NCI-H226 (cell line): ENCODE measurements at regions not wholly inside any gene's neighbourhood (a gene's known extent, or its start where the extent isn't known, plus 50 kb on each side); places are given as distances from the start of the nearest gene placed in this dataset.
A peak's percentile ranks its signal among the peaks of the same experiment; 100 is the strongest.
"Not testable (repeated sequence)": the region's sequence is repeated elsewhere in the genome, so short reads cannot be mapped to it uniquely, and the experiment has no call there.

Source experiments
- DNase-seq: peaks from one replicate; pipeline ENCODE4 v3.0.0-alpha.2; 2015

DNA sequence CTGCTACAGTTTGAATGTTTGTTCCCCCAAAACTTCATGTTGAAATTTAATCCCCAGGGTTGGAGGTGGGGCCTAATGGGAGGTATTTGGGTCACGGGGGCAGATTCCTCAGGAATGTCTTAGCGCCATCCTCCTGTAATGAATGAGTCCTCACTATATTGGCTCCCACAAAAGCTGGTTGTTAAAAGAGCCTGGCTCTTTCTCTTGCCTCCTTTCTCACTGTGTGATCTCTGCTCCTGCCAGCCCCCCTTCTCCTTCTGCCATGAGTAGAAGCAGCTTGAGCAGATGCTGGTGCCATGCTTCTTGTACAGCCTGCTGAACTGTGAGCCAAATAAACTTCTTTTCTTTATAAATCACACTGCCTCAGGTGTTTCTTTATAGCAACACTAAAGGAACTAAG is 721.0 kb upstream of the PKDCC start:
- DNase-seq: peak; percentile 51

DNA sequence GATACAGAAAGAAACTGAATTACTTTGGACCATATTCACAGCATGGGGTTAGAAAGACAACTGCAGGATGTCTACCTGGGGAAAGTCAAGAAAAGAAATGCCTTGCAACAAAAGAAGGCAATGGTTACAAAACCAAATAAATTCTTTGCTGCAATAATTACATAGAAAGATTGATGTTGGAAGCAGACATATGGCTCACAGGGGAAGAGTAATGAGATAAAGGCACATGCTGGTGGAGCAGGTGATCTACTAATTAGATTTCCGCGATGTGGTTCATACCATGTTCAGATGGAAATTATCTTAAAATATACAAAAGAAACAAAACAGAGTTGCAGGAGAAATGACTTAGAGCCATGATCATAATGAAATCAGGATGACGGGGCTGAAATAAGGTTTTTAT is 718.8 kb upstream of the PKDCC start:
- no peak for DNase-seq

DNA sequence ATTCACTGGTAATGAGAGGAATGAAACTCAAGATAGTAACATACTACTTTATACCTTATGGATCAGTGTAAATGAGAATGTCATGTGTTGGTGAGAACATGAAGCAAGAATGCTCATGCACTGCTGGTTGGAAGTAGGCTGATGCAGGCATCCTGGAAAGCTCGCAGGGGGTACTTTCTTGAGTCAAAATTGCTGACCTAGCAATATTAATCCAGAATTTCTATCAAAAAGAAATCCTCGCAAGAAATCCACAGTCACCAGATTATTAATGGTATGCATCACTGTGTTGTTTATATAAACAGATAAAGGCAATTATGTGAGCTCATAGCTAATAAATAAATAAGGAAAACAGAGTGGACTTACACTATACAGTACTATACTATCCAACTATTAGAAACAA is 713.7 kb upstream of the PKDCC start:
- DNase-seq: no peak

DNA sequence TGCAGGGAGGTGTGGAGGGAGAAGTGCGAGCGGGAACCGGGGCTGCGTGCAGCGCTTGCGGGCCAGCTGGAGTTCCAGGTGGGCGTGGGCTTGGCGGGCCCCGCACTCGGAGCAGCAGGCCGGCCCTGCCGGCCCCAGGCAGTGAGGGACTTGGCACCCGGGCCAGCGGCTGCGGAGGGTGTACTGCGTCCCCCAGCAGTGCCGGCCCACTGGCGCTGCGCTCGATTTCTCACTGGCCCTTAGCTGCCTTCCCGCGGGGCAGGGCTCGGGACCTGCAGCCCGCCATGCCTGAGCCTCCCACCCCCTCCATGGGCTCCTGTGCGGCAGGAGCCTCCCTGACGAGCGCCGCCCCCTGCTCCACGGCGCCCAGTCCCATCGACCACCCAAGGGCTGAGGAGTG is 712.2 kb upstream of the PKDCC start:
- DNase-seq: not testable (repeated sequence)

DNA sequence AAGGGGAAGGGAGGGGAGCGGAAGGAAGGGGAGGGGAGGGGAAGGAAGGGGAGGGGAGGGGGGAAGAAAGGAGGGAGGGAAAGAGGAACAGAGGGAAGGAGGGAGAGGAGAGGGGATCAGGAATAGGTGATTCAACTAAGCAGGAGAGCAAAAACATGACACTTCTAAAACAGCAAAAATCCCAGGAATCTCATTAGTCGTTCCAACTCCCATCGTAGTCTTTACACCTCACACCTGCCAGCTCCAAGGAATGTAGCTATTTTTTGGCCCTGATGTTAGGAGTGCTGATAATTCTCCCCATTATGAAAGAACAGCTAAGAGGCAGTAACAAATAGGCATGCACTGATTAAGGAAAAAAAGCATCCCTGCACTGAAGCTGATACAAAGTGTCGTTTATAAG is 709.9 kb upstream of the PKDCC start:
- peak; percentile 65 for DNase-seq

DNA sequence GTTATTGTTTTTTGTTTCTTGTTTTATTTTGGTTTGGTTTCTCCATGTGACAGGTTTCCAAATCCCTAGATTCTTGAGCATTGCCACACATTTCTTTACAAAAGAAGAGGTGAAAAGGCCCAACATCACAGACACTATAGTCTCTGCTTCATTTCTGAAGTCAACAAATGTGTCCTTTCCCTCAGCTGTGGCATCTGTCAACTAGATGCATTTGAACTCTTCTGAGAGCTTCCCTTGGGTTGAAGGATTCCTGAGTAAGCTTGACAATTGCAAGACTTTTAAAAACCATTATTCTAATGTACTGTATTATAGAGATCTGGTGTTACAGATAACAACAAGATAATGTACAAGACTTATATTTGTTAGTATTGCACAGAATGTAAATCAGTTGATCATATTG is 703.3 kb upstream of the PKDCC start:
- DNase-seq: no peak

DNA sequence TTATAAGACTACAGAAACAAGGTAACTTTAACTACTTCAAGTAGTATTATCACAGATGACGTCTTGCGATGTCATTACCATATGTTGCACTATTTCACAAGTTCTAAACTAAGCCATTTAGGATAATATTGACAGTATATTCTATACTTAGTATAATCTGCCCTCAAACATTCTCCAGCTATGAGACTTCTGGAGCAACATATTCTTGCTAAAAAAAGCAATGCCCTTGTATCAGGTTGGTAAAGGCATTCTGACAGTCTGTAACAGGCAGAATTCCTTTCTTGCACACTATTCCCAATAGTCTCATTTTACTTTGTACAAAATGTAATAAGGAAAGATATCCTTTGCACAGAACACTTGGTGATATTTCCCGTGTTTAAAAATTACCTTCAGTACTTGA is 694.8 kb upstream of the PKDCC start:
- no peak for DNase-seq

DNA sequence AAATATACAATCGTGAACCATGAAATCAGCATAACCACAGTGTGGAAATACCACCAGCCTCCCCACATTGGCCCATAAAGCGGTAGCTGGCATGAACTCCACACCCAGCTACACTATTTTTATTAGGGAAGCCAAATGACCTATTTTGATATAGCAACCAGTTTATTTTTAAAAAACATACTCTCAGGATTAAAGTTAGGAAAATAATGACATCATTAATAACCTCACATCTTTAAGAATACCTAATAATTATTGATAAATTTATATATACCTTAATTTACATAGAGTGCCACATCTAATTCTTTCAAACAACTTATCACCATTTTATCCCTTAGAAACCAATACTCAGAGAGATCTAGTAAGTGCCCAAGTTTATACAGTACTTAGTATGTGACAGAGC is 692.0 kb upstream of the PKDCC start:
- no peak for DNase-seq

DNA sequence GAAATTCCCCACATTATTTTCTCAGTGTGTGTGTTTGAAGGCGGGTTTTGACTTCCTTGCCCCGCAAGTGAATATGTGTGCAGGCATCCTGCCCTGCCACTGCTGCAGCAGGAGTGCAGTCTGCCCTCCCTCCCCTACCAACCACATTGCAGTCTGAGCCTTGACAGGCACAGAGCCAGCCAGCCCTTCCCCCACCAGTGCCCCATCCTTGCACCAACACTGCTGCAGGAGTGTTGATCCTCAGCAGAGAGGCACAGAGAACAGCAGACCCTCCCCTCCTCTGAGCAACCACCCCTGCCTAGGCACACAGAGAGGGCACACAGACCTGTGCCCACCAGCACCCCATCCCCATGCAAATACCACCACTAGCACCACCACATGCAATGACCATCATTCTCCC is 683.0 kb upstream of the PKDCC start:
- DNase-seq: no peak

DNA sequence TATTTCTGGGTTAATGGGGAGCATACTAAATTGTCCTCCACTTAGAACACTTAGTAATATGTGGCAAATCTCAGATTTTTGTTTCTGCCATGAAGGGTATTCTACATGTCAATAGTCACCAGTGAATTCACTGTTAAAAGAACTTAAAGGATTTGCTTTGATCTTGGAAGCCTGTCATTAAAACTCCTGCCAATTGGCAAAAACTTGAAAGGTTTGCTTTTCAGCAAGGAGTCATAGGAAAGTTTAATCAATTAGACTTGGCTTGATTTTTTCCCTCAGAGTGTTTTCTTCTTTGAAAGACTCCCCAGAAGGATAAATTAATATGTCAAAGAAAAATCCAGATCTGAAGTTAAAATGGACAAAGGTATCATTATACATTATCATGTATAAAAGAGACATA is 671.9 kb upstream of the PKDCC start:
- no peak for DNase-seq

DNA sequence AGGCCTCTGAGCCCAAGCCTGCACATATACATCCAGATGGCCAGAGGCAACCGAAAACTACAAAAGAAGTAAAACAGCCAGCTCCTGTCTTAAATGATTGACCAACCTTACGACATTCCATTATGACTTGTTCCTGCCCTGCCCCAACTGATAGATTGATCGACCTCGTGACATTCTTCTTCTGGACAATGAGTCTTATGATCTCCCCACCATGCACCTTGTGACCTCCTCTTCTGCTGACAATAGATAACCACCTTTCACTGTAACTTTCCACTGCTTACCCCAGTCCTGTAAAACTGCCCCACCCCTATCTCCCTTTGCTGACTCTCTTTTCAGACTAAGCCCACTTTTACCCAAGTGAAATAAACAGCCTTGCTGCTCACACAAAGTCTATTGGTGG is 670.0 kb upstream of the PKDCC start:
- no peak for DNase-seq

DNA sequence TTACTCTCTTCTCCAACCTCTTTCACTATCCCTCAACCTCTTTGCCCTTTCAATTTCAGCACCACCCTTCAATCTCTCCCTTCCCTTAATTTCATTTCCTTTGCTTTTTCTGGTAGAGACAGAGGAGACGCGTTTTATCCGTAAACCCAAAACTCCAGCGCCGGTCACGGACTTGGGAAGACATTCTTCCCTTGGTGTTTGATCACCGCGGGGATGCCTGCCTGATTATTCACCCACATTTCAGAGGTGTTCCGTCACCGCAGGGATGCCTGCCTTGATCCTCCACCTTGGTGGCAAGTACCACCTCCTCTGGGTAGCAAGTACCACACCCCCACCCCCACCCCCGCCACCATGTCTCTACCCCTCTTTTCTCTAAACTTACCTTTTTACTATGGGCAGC is 669.4 kb upstream of the PKDCC start:
- no peak for DNase-seq

DNA sequence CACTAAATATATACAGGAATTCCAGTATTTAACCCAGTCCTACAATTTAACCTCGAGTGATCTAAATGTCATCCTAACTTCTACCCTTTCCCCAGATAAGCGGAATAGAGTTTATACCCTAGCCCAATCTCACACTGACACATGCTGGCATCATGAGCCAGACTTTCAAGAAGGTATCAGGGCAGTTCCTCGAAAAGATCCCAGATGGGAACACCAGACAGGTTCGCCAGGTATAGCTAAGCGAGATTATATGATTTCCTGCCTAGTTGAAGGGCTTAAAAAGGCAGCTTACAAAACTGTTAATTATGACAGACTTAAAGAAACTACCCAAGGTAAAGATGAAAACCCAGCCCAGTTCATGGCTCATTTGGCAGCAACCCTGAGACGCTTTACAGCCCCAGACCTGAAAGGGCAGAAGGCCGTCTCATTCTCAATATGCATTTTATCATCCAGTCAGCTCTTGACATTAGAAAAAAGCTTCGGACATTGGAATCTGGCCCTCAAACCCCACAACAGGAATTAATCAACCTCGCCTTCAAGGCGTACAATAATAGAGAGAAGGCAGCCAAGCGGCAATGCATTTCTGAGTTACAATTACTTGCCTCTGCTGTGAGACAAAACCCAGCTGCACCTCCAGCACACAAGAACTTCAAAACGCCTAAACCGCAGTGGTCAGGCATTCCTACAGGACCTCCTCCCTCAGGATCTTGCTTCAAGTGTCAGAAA is 668.2 kb upstream of the PKDCC start:
- no peak for DNase-seq

DNA sequence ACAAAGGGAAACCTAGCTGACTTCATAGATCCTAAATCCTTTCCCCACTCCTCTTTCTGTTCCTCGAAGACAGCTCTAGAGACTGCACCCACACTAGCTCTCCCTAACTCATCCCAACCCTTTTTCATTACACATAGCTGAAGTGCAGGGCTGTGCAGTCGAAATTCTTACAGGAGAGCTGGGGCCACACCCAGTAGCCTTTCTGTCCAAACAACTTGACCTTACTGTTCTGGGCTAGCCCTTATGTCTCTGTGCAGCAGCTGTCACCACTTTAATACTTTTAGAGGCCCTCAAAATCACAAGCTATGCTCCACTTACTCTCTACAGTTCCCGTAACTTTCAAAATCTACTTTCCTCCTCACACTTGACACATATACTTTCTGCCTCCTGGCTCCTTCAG is 666.1 kb upstream of the PKDCC start:
- no peak for DNase-seq

DNA sequence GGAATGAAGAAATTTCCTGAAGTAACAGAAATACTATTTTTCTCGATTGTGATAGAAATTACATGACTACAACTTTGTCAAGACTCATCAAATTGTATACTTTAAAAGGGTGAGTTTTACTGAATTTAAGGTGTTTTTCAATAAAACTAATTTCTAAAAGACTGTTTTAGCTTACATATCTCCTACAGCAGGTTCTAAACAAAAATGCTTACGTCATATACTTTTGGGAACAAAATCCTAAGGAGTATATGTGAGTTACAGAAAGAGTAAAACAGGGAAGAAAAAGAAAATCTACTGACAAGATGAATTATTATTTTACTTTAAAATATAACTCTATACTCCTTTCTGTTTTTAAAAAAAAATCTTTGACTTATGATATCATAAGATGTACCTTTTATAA is 660.3 kb upstream of the PKDCC start:
- DNase-seq: no peak

DNA sequence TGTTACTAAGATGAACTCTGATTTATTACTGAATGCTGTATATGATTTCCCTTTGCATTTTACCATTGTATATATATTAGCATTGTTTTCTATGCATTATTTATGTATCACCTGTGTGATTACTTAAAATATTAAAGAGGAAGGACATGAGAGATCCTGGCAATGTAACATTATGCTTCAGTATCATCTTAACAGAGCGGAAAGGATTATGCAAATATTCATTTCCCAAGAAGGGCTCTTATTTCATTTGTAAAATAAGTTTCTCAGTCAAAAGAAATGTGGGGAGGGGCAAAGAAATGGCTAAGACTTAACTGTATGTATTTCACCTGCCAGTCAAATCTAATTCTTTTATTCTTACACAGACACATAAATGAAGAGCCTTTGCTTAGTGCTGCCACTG is 654.2 kb upstream of the PKDCC start:
- DNase-seq: no peak

DNA sequence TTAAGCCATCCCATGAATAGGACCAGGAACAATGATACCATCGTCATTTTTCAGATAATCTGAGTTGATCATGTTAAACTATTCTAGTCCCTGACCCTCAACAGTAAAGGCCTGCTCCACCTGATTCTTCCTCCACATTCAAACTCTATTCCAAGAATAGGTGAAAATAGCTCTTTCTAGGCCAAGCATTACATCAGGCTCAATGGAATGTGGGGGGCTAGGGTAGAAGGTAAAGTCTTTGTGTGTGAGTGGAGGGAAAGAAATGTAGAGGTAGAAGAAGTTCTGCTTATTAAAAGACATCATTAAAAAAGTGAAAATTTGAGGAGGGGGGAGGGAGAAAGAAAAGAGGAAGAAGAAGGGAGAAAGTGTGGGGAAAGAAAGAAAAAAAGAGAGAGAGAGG is 653.3 kb upstream of the PKDCC start:
- no peak for DNase-seq

DNA sequence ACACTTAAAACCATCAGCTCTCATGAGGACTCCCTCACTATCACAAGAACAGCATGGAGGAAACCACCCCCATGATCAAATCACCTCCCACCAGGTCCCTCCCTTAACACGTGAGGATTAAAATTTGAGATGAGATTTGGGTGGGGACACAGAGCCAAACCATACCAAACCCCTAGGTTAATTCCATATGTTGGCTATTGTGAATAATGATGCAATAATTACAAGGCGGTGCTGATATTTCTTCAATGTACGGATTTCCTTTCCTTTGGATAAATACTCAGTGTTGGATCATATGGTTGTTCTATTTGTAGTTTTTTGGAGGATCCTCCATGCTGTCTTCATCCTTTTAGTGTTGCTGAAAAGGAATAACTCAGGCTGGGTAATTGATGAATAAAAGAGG is 652.1 kb upstream of the PKDCC start:
- DNase-seq: no peak

DNA sequence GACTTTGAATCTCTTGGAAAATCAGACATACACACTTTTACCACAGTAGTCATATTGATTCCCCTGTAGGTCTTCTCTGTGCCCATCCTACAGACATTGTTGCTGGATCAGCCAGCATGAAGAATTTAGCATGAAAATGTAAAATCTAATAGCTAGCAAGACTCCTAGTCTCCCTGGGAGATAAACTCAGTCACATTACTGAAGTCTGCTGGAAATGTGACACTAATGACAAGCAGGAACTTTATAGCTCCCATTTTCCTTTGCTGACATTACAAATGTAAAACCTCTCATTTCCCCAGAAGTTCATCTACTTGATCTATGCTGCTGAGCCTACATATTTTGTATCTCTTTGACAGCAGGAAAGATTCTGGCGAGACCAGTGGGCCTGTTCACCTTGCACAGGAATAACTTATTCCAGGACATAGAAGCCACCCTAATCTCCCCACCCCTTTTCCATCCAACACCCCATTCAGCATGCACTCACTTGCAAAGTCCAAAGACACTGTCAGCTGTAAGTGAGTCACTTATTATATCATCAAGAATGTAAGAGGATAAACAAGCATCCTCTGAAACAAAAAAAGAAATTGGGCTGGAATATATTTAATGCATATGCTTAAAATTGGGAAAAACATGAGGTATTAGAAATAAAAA is 648.3 kb upstream of the PKDCC start:
- no peak for DNase-seq

DNA sequence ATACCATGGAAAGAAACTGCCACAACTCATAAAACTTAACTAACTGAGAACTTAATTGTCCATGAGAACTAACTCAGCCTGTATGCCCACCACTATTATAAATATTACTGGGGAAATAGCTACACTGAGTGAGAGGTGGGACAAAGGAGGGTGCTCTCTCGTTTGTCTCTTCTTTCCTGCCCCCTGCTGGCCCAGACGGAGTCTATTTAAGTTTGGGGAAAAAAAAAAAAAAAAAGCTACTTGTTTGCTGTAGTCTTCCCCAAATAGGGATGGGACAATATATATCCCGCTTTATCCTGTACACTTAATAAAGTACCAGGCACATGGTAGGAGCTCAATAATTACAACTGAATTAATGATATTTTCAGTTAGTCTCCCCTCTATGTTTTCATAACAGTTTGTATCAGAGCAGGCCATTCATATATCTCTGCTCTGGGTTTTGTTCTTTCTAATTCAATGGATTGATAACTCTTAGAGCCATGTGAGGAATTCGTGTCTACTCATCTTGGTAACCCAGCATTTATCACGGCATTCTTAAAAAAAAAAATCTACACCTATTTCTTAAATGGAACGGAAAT is 647.6 kb upstream of the PKDCC start:
- peak; percentile 5 for DNase-seq

DNA sequence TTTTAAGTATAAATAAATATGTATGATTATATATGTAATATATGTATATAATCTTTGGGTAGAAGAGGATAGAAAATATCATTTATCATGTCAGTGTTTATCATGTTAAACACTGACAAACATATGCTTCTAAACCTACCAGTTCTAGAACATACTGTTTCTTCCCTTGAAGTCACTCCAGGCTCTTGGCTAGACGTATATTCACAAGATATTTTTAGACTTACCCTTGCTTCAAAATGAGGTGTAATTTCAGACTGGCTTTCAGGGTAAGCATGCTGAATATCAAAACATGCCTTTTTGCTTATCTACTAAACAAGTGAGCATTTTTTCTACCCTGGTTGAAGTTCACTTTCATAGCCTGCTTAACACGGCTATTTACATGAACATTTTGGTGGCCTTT is 642.4 kb upstream of the PKDCC start:
- no peak for DNase-seq

DNA sequence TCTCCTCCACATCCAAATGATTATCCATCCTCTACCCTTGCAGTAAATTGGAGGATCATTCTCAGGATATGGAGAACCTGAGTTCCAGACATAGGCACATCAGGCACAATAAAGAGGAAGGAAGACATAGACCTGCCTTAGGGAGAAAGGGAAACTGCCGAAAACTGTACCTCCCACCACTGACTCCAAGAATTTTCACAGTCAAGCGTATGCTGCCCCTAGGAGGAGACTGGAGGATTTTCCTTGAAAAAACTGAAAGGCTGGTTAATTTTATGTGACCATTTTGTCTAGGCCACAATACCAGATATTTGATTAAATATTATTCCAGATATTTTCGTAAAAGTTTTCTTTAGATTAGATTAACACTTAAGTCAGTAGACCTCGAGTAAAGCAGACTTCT is 638.5 kb upstream of the PKDCC start:
- no peak for DNase-seq

DNA sequence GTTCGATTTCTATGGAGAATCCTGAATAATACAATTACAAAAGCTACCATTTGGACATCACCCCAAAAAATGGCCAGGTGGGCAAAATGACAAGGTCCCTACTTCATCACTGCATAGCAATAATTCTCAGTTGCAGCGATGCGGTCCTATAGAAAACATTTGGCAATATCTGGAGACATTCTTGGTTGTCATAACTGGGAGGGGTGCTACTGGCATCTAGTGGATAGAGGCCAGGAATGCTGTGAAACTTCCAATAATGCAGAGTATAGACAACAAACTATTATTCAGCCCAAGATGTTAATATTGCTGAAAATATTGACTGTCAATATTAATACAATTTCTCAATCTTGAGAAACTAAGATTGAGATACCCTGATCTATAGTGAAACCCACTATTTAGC is 637.8 kb upstream of the PKDCC start:
- no peak for DNase-seq

DNA sequence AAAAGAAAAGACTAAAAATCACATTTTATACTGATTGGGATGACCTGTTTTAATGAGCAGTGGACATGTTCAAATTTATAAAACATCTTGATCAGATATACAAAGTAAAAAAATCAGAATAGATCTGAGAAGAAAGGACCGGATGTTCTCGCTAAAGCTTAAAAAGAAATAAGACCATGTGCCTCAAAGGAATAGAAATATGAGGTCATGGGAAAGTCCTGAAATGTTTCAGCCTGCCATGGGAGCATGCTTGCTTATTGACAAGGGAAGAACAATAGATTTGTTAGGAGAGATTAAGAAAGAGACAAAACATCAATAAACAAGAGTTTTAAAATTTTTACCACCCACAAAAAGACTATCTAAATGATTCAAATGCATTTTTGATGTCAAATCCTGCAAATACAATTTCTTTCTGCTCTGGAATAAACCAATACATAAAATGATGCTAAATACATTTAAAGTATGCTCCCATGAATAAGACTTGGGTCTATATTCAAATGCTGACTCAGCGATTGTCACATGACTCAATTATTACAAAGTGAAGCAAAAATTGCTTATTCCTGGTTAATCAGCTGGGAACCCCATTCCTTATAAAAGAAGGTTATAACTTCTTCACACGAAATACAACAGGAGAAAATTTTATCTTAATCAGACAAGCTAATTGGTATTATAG is 633.9 kb upstream of the PKDCC start:
- DNase-seq: no peak
